Activated B cell treated with CpG ODN at 0.5 μM for 24 hours (primary cell): ENCODE measurements at regions not wholly inside any gene's neighbourhood (a gene's known extent, or its start where the extent isn't known, plus 50 kb on each side); places are given as distances from the start of the nearest gene placed in this dataset.

Source experiments
- ATAC-seq: fragments of 200-7000 bp; cut with Tn5 transposase; one replicate; pipeline ENCODE4 v1.10.0; 2021; ENCODE audit warnings: low read depth, mild to moderate bottlenecking, moderate library complexity
- CTCF ChIA-PET: fragments of 350-600 bp; sonication (Branson Sonifier 250); formaldehyde crosslinking; loops from one replicate; lab custom pipeline; 2021; ENCODE audit warnings: antibody characterized with exemption; lab: Charles Lee
- POLR2A ChIA-PET: fragments of 350-600 bp; sonication (Branson Sonifier 250); formaldehyde crosslinking; loops from one replicate; lab custom pipeline; 2021; ENCODE audit warnings: antibody characterized with exemption; lab: Charles Lee
- DNase-seq: peaks from one replicate; pipeline ENCODE4 v3.0.0; 2022
- H3K27ac Mint-ChIP-seq: one replicate; pipeline ENCODE4 v1.8.0; 2020; ENCODE audit warnings: mixed read lengths
- H3K27me3 Mint-ChIP-seq: one replicate; pipeline ENCODE4 v1.8.0; 2021; ENCODE audit warnings: mixed read lengths
- H3K36me3 Mint-ChIP-seq: one replicate; pipeline ENCODE4 v1.8.0; 2021; ENCODE audit warnings: low read depth, mixed read lengths
- H3K4me1 Mint-ChIP-seq: one replicate; pipeline ENCODE4 v1.8.0; 2021; ENCODE audit warnings: mixed read lengths
- H3K4me3 Mint-ChIP-seq: one replicate; pipeline ENCODE4 v1.8.0; 2020; ENCODE audit warnings: mild to moderate bottlenecking, mixed read lengths
- H3K9me3 Mint-ChIP-seq: one replicate; pipeline ENCODE4 v1.8.0; 2020; ENCODE audit warnings: mixed read lengths
- CTCF ChIP-seq: fragments of 200-600 bp; IDR thresholded peaks from one replicate; pipeline ENCODE4 v1.8.0; 2022; ENCODE audit warnings: antibody characterized with exemption, mild to moderate bottlenecking
- intact Hi-C: fragments of 100-400 bp; cut with micrococcal nuclease; formaldehyde crosslinking; loops from one replicate; pipeline ENCODE4 v1.15.1; 2024

- TF ChIP-seq CTCF = no peak
- H3K27ac Mint-ChIP-seq = no peak overlapping the region
- DNase-seq (no peak), ATAC-seq (no peak)
- intact Hi-C loops = no loop called here
- no peaks in the 10 kb centered on the region for H3K4me1 Mint-ChIP-seq
- peaks cover 5% of the 10 kb centered on the region for H3K9me3 Mint-ChIP-seq
- H3K27me3 Mint-ChIP-seq = peaks cover 10% of the 10 kb centered on the region
- POLR2A ChIA-PET = no interaction called here
- CTCF ChIA-PET = no interaction called here
- no peak overlapping the region for H3K4me3 Mint-ChIP-seq
- no peaks in the 10 kb centered on the region for H3K36me3 Mint-ChIP-seq
These were observed 50.1 kb upstream of the EFEMP1 start for GRCh38 chr2:55973673-55974072.

DNA sequence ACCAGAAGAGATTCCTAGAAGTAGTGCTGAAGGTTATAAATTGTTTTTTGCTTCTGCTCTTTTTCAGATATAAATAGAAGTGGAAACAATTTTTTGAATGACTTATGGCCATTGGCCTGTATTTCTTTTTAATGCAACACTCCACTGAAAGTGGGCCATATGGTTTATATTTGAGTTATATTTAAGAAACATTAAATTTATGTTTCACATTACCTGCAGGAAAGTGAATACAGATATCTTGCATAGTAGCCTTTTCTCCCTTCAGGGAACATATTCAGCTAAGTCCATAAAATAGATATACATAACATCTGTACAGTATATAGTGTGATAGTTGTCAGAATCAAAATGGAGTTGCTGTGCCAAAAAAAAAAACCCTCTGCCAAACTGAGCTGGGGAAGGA, 53.1 kb upstream of the EFEMP1 start:
- H3K36me3 Mint-ChIP-seq = no peaks in the 10 kb centered on the region
- peaks cover 9% of the 10 kb centered on the region for H3K27me3 Mint-ChIP-seq
- H3K4me3 Mint-ChIP-seq = no peak overlapping the region
- TF ChIP-seq CTCF = no peak
- no peak overlapping the region for H3K27ac Mint-ChIP-seq
- H3K9me3 Mint-ChIP-seq = peaks cover 8% of the 10 kb centered on the region
- intact Hi-C loops = no loop called here
- CTCF ChIA-PET = no interaction called here
- ATAC-seq (no peak), DNase-seq (no peak)
- POLR2A ChIA-PET = no interaction called here
- H3K4me1 Mint-ChIP-seq = no peaks in the 10 kb centered on the region

GRCh38 chr2:55985406-55985805, 61.8 kb upstream of the EFEMP1 start:
- H3K4me3 Mint-ChIP-seq = no peak overlapping the region
- H3K36me3 Mint-ChIP-seq = no peaks in the 10 kb centered on the region
- TF ChIP-seq CTCF = no peak
- no peaks in the 10 kb centered on the region for H3K9me3 Mint-ChIP-seq
- intact Hi-C loops = no loop called here
- ChIA-PET POLR2A (no interaction called here), CTCF (no interaction called here)
- H3K27ac Mint-ChIP-seq = no peak overlapping the region
- ATAC-seq (peak; percentile 50), DNase-seq (no peak)
- H3K27me3 Mint-ChIP-seq = peaks cover 2% of the 10 kb centered on the region
- peaks cover 19% of the 10 kb centered on the region for H3K4me1 Mint-ChIP-seq

GRCh38 chr2:55986001-55986400, 62.4 kb upstream of the EFEMP1 start:
- Mint-ChIP-seq H3K4me3 (no peak overlapping the region), H3K9me3 (no peaks in the 10 kb centered on the region), H3K4me1 (peaks cover 19% of the 10 kb centered on the region), H3K27ac (no peak overlapping the region), H3K36me3 (no peaks in the 10 kb centered on the region), H3K27me3 (peaks cover 2% of the 10 kb centered on the region)
- no peak for DNase-seq
- intact Hi-C loops = no loop called here
- no peak for TF ChIP-seq CTCF
- ChIA-PET CTCF (no interaction called here), POLR2A (no interaction called here)
- ATAC-seq = no peak

DNA sequence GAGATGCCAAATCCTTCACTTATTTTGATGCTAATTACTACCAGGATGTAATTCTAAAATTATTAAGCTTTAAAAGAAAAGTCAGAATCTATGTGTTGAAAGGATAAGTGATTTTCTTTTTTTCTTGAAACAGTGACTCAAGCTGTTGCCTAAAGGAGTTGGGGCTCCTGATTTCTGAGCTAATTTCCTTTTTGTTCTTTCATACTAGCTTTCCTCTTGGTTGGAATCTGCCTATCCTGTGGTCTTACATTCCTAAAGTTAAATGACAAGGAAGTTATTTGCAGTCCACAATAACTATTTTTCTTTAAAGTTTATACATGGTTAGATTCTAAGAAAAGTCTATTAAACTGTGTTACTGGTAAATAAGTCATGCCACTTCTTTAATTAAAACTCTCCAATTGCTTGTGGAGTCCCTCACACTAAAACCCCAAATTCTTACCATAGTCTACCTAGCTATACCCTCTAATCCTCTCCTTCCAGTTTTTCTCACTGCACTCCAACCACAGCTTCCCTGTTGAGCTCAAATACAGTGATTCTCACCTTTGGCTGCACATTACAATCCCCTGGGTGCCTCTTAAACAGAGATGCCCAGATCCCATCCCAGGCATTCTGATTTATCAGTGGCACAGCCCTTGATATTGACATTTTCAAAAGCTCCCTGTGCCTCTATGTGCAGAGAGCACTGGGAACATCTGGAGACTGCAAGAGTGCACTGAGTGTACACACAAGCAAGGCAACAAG, 63.3 kb upstream of the EFEMP1 start:
- Mint-ChIP-seq H3K36me3 (no peaks in the 10 kb centered on the region), H3K9me3 (no peaks in the 10 kb centered on the region), H3K4me1 (peaks cover 19% of the 10 kb centered on the region), H3K27ac (no peak overlapping the region), H3K4me3 (no peak overlapping the region), H3K27me3 (peaks cover 2% of the 10 kb centered on the region)
- no peak for ATAC-seq
- ChIA-PET CTCF (no interaction called here), POLR2A (interaction anchor here (0.6 kb wide), 1 partner anchor 1876 kb away, joined by 5 read pairs; no protein-coding TSS in a partner anchor)
- no peak for TF ChIP-seq CTCF
- intact Hi-C loops = no loop called here
- no peak for DNase-seq
